GM12878 (cell line): ENCODE measurements at regions not wholly inside any gene's neighbourhood (a gene's known extent, or its start where the extent isn't known, plus 50 kb on each side); places are given as distances from the start of the nearest gene placed in this dataset.

Experiments used
- ATAC-seq: fragments of 200-7000 bp; cut with Tn5 transposase; 3 replicates; pipeline ENCODE4 v1.9.1; 2020; ENCODE audit warnings: mild to moderate bottlenecking, moderate library complexity
- BruUV-seq: library from RNA; stranded (reverse); fragments of 400-500 nt; replicated peaks from 2 replicates; lab custom pipeline; 2021; lab: Mats Ljungman, UMichigan
- CTCF ChIA-PET: fragments of 300-600 bp; sonication (Branson Sonifier 250); formaldehyde crosslinking; extraction: SDS; loops from one replicate; lab custom pipeline; 2021; ENCODE audit warnings: inconsistent platforms; lab: Yijun Ruan, JAX
- POLR2A ChIA-PET: fragments of 350-600 bp; formaldehyde crosslinking; extraction: SDS; loops from one replicate; lab custom pipeline; 2021; ENCODE audit warnings: inconsistent platforms; lab: Charles Lee
- RAD21 ChIA-PET: fragments of 300-600 bp; sonication (Branson Sonifier 250); formaldehyde crosslinking; loops from one replicate; lab custom pipeline; 2023; ENCODE audit warnings: antibody characterized with exemption; ENCODE audit not compliant: unreplicated experiment; lab: Charles Lee
- SMC1A ChIA-PET: fragments of 300-600 bp; sonication (Branson Sonifier 250); formaldehyde crosslinking; loops from one replicate; lab custom pipeline; 2023; ENCODE audit not compliant: unreplicated experiment, uncharacterized antibody; lab: Charles Lee
- DNase-seq: peaks from one replicate; pipeline ENCODE4 v3.0.0-alpha.2; 2011; ENCODE audit warnings: low read depth, low spot score
- FAIRE-seq: peaks from 3 replicates; lab custom pipeline; 2011; peaks lifted over from hg19 to GRCh38; lab: Jason Lieb, UNC
- H2AFZ ChIP-seq: 2 replicates; pipeline ENCODE4 v1.6.0; 2011; ENCODE audit warnings: low read depth, low read length, control low read depth; ENCODE audit not compliant: control insufficient read depth
- H3K27ac ChIP-seq: 2 replicates; pipeline ENCODE4 v1.5.1; 2011; ENCODE audit warnings: control low read depth; ENCODE audit not compliant: control insufficient read depth, insufficient read depth
- H3K27me3 ChIP-seq, 2 experiments: replicated peaks in 1 of 2; 2 replicates each; pipeline versions ENCODE4 v1.6.0 to v1.6.1; 2011; ENCODE audit warnings: low read length in 1 of 2; ENCODE audit not compliant: control insufficient read depth in 2 of 2, insufficient read depth in 2 of 2
- H3K36me3 ChIP-seq, 2 experiments: 2 replicates each; pipeline ENCODE4 v1.5.1; 2011; ENCODE audit warnings: low read length in 1 of 2; ENCODE audit not compliant: control insufficient read depth in 2 of 2, insufficient read depth in 2 of 2
- H3K4me1 ChIP-seq: 2 replicates; pipeline ENCODE4 v1.6.1; 2011; ENCODE audit warnings: mild to moderate bottlenecking, low read length, moderate library complexity, mixed read lengths; ENCODE audit not compliant: control insufficient read depth, insufficient read depth
- H3K4me2 ChIP-seq: 2 replicates; pipeline ENCODE4 v1.6.0; 2011; ENCODE audit warnings: control low read depth; ENCODE audit not compliant: control insufficient read depth, insufficient read depth
- H3K4me3 ChIP-seq: fragments of 200-600 bp; sonication (generic); 2 replicates; pipeline ENCODE4 v1.5.1; 2016
- H3K79me2 ChIP-seq: 2 replicates; pipeline ENCODE4 v1.6.0; 2011; ENCODE audit warnings: low read length; ENCODE audit not compliant: control insufficient read depth, insufficient read depth
- H3K9ac ChIP-seq: 2 replicates; pipeline ENCODE4 v1.8.0; 2011; ENCODE audit warnings: low read length, control low read depth, mixed read lengths; ENCODE audit not compliant: control insufficient read depth, insufficient read depth
- H3K9me3 ChIP-seq: replicated peaks from 3 replicates; pipeline ENCODE4 v1.5.1; 2011; ENCODE audit warnings: mild to moderate bottlenecking, low read length; ENCODE audit not compliant: control insufficient read depth, insufficient read depth
- H4K20me1 ChIP-seq: 2 replicates; pipeline ENCODE4 v1.6.0; 2011; ENCODE audit not compliant: control insufficient read depth, insufficient read depth
- IRF4 ChIP-seq: IDR thresholded peaks from 2 replicates; pipeline ENCODE4 v1.6.1; 2011; ENCODE audit warnings: low read depth, low read length
- ZZZ3 ChIP-seq: IDR thresholded peaks from 2 replicates; pipeline ENCODE4 v1.6.1; 2011; ENCODE audit warnings: low read depth; ENCODE audit not compliant: control insufficient read depth, insufficient read length
- WGBS: methylation state at CpG from one replicate; pipeline ENCODE4 v1.1.6; 2016; ENCODE audit warnings: low lambda C conversion rate; ENCODE audit not compliant: insufficient replicate concordance, insufficient coverage; ENCODE audit errors: missing lambda C conversion rate; 5-methylcytosine and 5-hydroxymethylcytosine counted together
- in situ Hi-C: fragments of 300-500 bp; cut with MboI; formaldehyde crosslinking; loops from 9 replicates; pipeline ENCODE4 v1.14.3; 2018; ENCODE audit warnings: mixed read lengths
- intact Hi-C: fragments of 100-400 bp; cut with micrococcal nuclease; formaldehyde crosslinking; loops from one replicate; pipeline ENCODE4 v1.14.2; 2022; ENCODE audit not compliant: unreplicated experiment
- TF ChIP-seq, protein P1 (sequence below): IDR thresholded peaks from 2 replicates; pipeline ENCODE4 v1.6.1; 2012; ENCODE audit warnings: low read depth, low read length, improper control_type of control experiment
- TF ChIP-seq, protein P2 (sequence below): IDR thresholded peaks from 2 replicates; pipeline ENCODE4 v1.6.1; 2011; ENCODE audit warnings: borderline replicate concordance, low read depth, mild to moderate bottlenecking, moderate library complexity, mixed read lengths, low read length; ENCODE audit not compliant: insufficient read depth; ENCODE audit errors: extremely low read length
- TF ChIP-seq, protein P3 (sequence below): fragments of 450-650 bp; IDR thresholded peaks from 2 replicates; pipeline ENCODE4 v1.6.1; 2018; ENCODE audit warnings: borderline replicate concordance, mild to moderate bottlenecking; ENCODE audit not compliant: partially characterized antibody
- TF ChIP-seq, protein P4 (sequence below): IDR thresholded peaks from 2 replicates; pipeline ENCODE4 v1.6.1; 2012; ENCODE audit warnings: low read depth, low read length, improper control_type of control experiment

DNA sequence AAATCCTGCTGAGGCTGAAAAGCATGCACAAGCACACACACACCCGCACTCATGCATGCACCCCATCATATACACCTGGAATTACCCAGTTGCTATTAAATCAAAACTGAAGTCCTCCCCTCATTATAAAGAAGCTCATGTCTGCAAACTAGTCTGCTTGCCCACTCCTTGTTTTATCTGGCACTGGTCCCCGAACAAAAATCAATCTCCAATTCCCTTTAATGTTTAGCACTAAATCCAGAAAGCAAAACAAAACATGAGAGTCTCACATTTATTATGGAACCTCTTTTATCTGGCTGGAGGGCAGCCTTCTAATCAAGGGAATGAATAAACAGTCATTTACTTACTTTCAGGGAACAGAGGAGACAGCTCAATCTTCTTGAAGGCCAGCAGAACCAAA lies 1093.4 kb upstream of the FLRT2 start (continued):
- TF ChIP-seq, protein P1, sequence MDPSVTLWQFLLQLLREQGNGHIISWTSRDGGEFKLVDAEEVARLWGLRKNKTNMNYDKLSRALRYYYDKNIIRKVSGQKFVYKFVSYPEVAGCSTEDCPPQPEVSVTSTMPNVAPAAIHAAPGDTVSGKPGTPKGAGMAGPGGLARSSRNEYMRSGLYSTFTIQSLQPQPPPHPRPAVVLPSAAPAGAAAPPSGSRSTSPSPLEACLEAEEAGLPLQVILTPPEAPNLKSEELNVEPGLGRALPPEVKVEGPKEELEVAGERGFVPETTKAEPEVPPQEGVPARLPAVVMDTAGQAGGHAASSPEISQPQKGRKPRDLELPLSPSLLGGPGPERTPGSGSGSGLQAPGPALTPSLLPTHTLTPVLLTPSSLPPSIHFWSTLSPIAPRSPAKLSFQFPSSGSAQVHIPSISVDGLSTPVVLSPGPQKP, result no peak
- TF ChIP-seq, protein P2, sequence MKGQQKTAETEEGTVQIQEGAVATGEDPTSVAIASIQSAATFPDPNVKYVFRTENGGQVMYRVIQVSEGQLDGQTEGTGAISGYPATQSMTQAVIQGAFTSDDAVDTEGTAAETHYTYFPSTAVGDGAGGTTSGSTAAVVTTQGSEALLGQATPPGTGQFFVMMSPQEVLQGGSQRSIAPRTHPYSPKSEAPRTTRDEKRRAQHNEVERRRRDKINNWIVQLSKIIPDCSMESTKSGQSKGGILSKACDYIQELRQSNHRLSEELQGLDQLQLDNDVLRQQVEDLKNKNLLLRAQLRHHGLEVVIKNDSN, result no peak

DNA sequence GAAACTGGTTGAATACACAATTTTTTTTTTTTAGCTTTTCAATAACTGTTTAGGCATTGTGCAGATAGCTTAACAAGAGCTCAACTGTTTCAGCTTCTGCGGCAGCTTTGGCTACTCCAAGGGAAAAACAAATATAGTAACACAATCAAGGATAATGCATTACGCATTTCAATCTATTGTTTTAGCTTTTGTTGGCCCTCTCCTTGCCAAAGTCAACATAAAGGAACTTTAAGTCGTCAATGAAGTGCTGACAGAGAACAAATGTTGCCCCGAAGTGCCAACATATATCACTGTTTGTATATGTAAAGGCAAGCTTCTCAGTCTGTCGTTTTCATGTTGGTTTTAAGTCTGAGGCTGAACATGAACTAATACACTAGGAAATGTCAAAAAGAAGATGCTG lies 1087.4 kb upstream of the FLRT2 start:
- H3K4me3 ChIP-seq, result no peak overlapping the region
- no peaks in the 10 kb centered on the region for H3K36me3 ChIP-seq
- POLR2A ChIA-PET, result no interaction called here
- no TSS peak for BruUV-seq
- TF ChIP-seq, protein P3, sequence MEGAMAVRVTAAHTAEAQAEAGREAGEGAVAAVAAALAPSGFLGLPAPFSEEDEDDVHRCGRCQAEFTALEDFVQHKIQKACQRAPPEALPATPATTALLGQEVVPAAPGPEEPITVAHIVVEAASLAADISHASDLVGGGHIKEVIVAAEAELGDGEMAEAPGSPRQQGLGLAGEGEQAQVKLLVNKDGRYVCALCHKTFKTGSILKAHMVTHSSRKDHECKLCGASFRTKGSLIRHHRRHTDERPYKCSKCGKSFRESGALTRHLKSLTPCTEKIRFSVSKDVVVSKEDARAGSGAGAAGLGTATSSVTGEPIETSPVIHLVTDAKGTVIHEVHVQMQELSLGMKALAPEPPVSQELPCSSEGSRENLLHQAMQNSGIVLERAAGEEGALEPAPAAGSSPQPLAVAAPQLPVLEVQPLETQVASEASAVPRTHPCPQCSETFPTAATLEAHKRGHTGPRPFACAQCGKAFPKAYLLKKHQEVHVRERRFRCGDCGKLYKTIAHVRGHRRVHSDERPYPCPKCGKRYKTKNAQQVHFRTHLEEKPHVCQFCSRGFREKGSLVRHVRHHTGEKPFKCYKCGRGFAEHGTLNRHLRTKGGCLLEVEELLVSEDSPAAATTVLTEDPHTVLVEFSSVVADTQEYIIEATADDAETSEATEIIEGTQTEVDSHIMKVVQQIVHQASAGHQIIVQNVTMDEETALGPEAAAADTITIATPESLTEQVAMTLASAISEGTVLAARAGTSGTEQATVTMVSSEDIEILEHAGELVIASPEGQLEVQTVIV, result no peak
- TF ChIP-seq IRF4 (no peak), ZZZ3 (no peak)
- TF ChIP-seq, protein P4, sequence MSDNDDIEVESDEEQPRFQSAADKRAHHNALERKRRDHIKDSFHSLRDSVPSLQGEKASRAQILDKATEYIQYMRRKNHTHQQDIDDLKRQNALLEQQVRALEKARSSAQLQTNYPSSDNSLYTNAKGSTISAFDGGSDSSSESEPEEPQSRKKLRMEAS, result no peak
- no peaks in the 10 kb centered on the region for H3K9me3 ChIP-seq
- RAD21 ChIA-PET, result no interaction called here
- no peak overlapping the region for H3K9ac ChIP-seq
- no peak overlapping the region for H3K4me2 ChIP-seq
- CTCF ChIA-PET, result no interaction called here
- H3K27me3 ChIP-seq, result no peaks in the 10 kb centered on the region
- DNase-seq, result no peak
- no peak for ATAC-seq
- H2AFZ ChIP-seq, result no peak overlapping the region
- no peaks in the 10 kb centered on the region for H3K79me2 ChIP-seq
- in situ Hi-C loops, result no loop called here
- no peak overlapping the region for H3K27ac ChIP-seq
- 11% methylated on average over 5 of the region's 5 CpGs for WGBS
- no peak for FAIRE-seq
- intact Hi-C loops, result no loop called here
- no peaks in the 10 kb centered on the region for H3K4me1 ChIP-seq
- SMC1A ChIA-PET, result no interaction called here
- H4K20me1 ChIP-seq, result no peaks in the 10 kb centered on the region
